Osteoblast (primary cell): ENCODE measurements at regions not wholly inside any gene's neighbourhood (a gene's known extent, or its start where the extent isn't known, plus 50 kb on each side); places are given as distances from the start of the nearest gene placed in this dataset.

Experiments
- DNase-seq: peaks from one replicate; pipeline ENCODE4 v3.0.0; 2011; ENCODE audit warnings: low spot score, mixed read lengths; ENCODE audit not compliant: insufficient read length; ENCODE audit errors: missing footprints
- H2AFZ ChIP-seq: 2 replicates; pipeline ENCODE4 v1.6.0; 2011; ENCODE audit warnings: mild to moderate bottlenecking, low read length
- H3K27ac ChIP-seq: 2 replicates; pipeline ENCODE4 v1.5.1; 2011; ENCODE audit warnings: mild to moderate bottlenecking, low read depth, low read length, moderate library complexity
- H3K27me3 ChIP-seq: 2 replicates; pipeline ENCODE4 v1.6.0; 2012; ENCODE audit warnings: mild to moderate bottlenecking, control low read depth, inconsistent platforms, low read length, moderate library complexity; ENCODE audit not compliant: insufficient read depth
- H3K36me3 ChIP-seq: 2 replicates; pipeline ENCODE4 v1.5.1; 2011; ENCODE audit warnings: mild to moderate bottlenecking, low read length, control low read depth, moderate library complexity; ENCODE audit not compliant: insufficient read depth
- H3K4me1 ChIP-seq: 2 replicates; pipeline ENCODE4 v1.5.1; 2011; ENCODE audit warnings: mild to moderate bottlenecking, low read length, control low read depth, moderate library complexity; ENCODE audit not compliant: insufficient read depth
- H3K4me2 ChIP-seq: 2 replicates; pipeline ENCODE4 v1.6.0; 2011; ENCODE audit warnings: mild to moderate bottlenecking, low read length; ENCODE audit not compliant: insufficient read depth
- H3K4me3 ChIP-seq: fragments of 200-600 bp; sonication (generic); 3 replicates; pipeline ENCODE4 v1.5.1; 2012; ENCODE audit warnings: mild to moderate bottlenecking, low read length, inconsistent platforms; ENCODE audit not compliant: insufficient read depth
- H3K79me2 ChIP-seq: 2 replicates; pipeline ENCODE4 v1.6.0; 2012; ENCODE audit warnings: mild to moderate bottlenecking, low read length, control low read depth, inconsistent platforms; ENCODE audit not compliant: insufficient read depth
- H3K9me3 ChIP-seq: 2 replicates; pipeline ENCODE4 v1.5.1; 2011; ENCODE audit warnings: low read depth, low read length, control low read depth
- H4K20me1 ChIP-seq: 2 replicates; pipeline ENCODE4 v1.6.0; 2012; ENCODE audit warnings: mild to moderate bottlenecking, low read length, control low read depth; ENCODE audit not compliant: insufficient read depth
- CTCF ChIP-seq: IDR thresholded peaks from 2 replicates; pipeline ENCODE4 v1.5.1; 2011; ENCODE audit warnings: mild to moderate bottlenecking, low read depth, low read length, moderate library complexity; ENCODE audit errors: extremely low read depth

- Histone ChIP-seq H3K4me1 (peaks cover 20% of the 10 kb centered on the region), H3K9me3 (no peaks in the 10 kb centered on the region), H3K79me2 (no peaks in the 10 kb centered on the region), H3K4me3 (peak overlapping the region; percentile 75), H2AFZ (peak overlapping the region; percentile 85), H3K36me3 (no peaks in the 10 kb centered on the region), H3K27me3 (no peaks in the 10 kb centered on the region), H3K27ac (peak overlapping the region; percentile 97), H4K20me1 (no peaks in the 10 kb centered on the region), H3K4me2 (peak overlapping the region; percentile 97)
- no peak for TF ChIP-seq CTCF
- DNase-seq, result peak; percentile 78
These were observed 129.2 kb downstream of the HFE start for GRCh38 chr6:26216359-26216885.

- Histone ChIP-seq H2AFZ (peak overlapping the region; percentile 85), H3K4me1 (peaks cover 20% of the 10 kb centered on the region), H3K79me2 (no peaks in the 10 kb centered on the region), H4K20me1 (no peaks in the 10 kb centered on the region), H3K27me3 (no peaks in the 10 kb centered on the region), H3K4me3 (peak overlapping the region; percentile 75), H3K9me3 (no peaks in the 10 kb centered on the region), H3K36me3 (no peaks in the 10 kb centered on the region), H3K27ac (peak overlapping the region; percentile 97), H3K4me2 (peak overlapping the region; percentile 97)
- TF ChIP-seq CTCF, result peak; percentile 39
- no peak for DNase-seq
These were observed 129.9 kb downstream of the HFE start for GRCh38 chr6:26216886-26217713.

- Histone ChIP-seq H2AFZ (peak overlapping the region; percentile 85), H3K27me3 (no peaks in the 10 kb centered on the region), H3K27ac (peak overlapping the region; percentile 97), H3K4me3 (peak overlapping the region; percentile 75), H3K9me3 (no peaks in the 10 kb centered on the region), H3K4me1 (peaks cover 20% of the 10 kb centered on the region), H3K79me2 (no peaks in the 10 kb centered on the region), H4K20me1 (no peaks in the 10 kb centered on the region), H3K36me3 (no peaks in the 10 kb centered on the region), H3K4me2 (peak overlapping the region; percentile 97)
- no peak for TF ChIP-seq CTCF
- DNase-seq, result peak; percentile 62
These were observed 130.5 kb downstream of the HFE start for GRCh38 chr6:26217714-26218075.

GRCh38 chr6:26218824-26219223, 131.6 kb downstream of the HFE start:
- H3K4me1 ChIP-seq, result peaks cover 20% of the 10 kb centered on the region

More at GRCh38 chr6:26218824-26219223, 131.6 kb downstream of the HFE start:
- Histone ChIP-seq H3K27ac (no peak overlapping the region), H3K27me3 (no peaks in the 10 kb centered on the region), H3K4me3 (no peak overlapping the region), H3K36me3 (no peaks in the 10 kb centered on the region), H2AFZ (no peak overlapping the region), H3K79me2 (no peaks in the 10 kb centered on the region), H3K9me3 (no peaks in the 10 kb centered on the region), H3K4me2 (no peak overlapping the region), H4K20me1 (no peaks in the 10 kb centered on the region)
- no peak for DNase-seq
- TF ChIP-seq CTCF, result no peak
